Bronchial epithelial cell (primary cell): ENCODE measurements at regions not wholly inside any gene's neighbourhood (a gene's known extent, or its start where the extent isn't known, plus 50 kb on each side); places are given as distances from the start of the nearest gene placed in this dataset.

Experiments used
- DNase-seq: peaks from one replicate; pipeline ENCODE4 v3.0.0-alpha.2; 2010; ENCODE audit warnings: low read depth
- FAIRE-seq: peaks from 2 replicates; lab custom pipeline; 2011; peaks lifted over from hg19 to GRCh38; lab: Jason Lieb, UNC
- H3K27me3 ChIP-seq: 2 replicates; pipeline ENCODE4 v1.5.1; 2011; ENCODE audit warnings: low read length; ENCODE audit not compliant: control insufficient read depth, insufficient read depth
- H3K36me3 ChIP-seq: 2 replicates; pipeline ENCODE4 v1.5.1; 2011; ENCODE audit warnings: low read length; ENCODE audit not compliant: control insufficient read depth, insufficient read depth
- H3K4me3 ChIP-seq: 2 replicates; pipeline ENCODE4 v1.5.1; 2011; ENCODE audit warnings: mild to moderate bottlenecking, low read depth, low read length, control low read depth
- CTCF ChIP-seq: IDR thresholded peaks from 2 replicates; pipeline ENCODE4 v1.5.1; 2011; ENCODE audit warnings: mild to moderate bottlenecking, moderate library complexity, low read length, control low read depth, inconsistent platforms; ENCODE audit not compliant: insufficient read depth, severe bottlenecking

GRCh38 chr4:34891892-34892291 lies 1352.4 kb downstream of the ARAP2 start:
- Histone ChIP-seq H3K4me3 (no peak overlapping the region), H3K27me3 (no peaks in the 10 kb centered on the region), H3K36me3 (no peaks in the 10 kb centered on the region)
- FAIRE-seq (no peak), DNase-seq (no peak)
- no peak for TF ChIP-seq CTCF

- FAIRE-seq, result no peak
- no peak for TF ChIP-seq CTCF
Measured at GRCh38 chr4:34893382-34893781, 1350.9 kb downstream of the ARAP2 start.

GRCh38 chr4:34920032-34920431 lies 1324.3 kb downstream of the ARAP2 start:
- FAIRE-seq, result no peak
- H3K27me3 ChIP-seq, result no peaks in the 10 kb centered on the region
- H3K4me3 ChIP-seq, result no peak overlapping the region
- TF ChIP-seq CTCF, result no peak
- H3K36me3 ChIP-seq, result no peaks in the 10 kb centered on the region
- DNase-seq, result no peak

More at GRCh38 chr4:34893382-34893781, 1350.9 kb downstream of the ARAP2 start:
- Histone ChIP-seq H3K4me3 (no peak overlapping the region), H3K27me3 (no peaks in the 10 kb centered on the region), H3K36me3 (no peaks in the 10 kb centered on the region)
- no peak for DNase-seq

- no peaks in the 10 kb centered on the region for H3K36me3 ChIP-seq
- DNase-seq (no peak), FAIRE-seq (no peak)
- no peaks in the 10 kb centered on the region for H3K27me3 ChIP-seq
- TF ChIP-seq CTCF, result no peak
- no peak overlapping the region for H3K4me3 ChIP-seq
Measured at GRCh38 chr4:34921391-34921790, 1322.9 kb downstream of the ARAP2 start.

- Histone ChIP-seq H3K27me3 (no peaks in the 10 kb centered on the region), H3K36me3 (no peaks in the 10 kb centered on the region), H3K4me3 (no peak overlapping the region)
- TF ChIP-seq CTCF, result no peak
- FAIRE-seq, result no peak
- no peak for DNase-seq
Measured at GRCh38 chr4:34922325-34922724, 1322.0 kb downstream of the ARAP2 start.

GRCh38 chr4:34932591-34932990 lies 1311.7 kb downstream of the ARAP2 start:
- TF ChIP-seq CTCF, result no peak
- Histone ChIP-seq H3K4me3 (no peak overlapping the region), H3K27me3 (no peaks in the 10 kb centered on the region), H3K36me3 (no peaks in the 10 kb centered on the region)
- DNase-seq, result peak; percentile 98
- FAIRE-seq, result no peak
